ENCODE measurements at regions not wholly inside any gene's neighbourhood (a gene's known extent, or its start where the extent isn't known, plus 50 kb on each side); places are given as distances from the start of the nearest gene placed in this dataset.

GRCh38 chr10:109696981-109697775, 226.1 kb downstream of the XPNPEP1 start:
- CTCF ChIA-PET = no interaction called here

DNA sequence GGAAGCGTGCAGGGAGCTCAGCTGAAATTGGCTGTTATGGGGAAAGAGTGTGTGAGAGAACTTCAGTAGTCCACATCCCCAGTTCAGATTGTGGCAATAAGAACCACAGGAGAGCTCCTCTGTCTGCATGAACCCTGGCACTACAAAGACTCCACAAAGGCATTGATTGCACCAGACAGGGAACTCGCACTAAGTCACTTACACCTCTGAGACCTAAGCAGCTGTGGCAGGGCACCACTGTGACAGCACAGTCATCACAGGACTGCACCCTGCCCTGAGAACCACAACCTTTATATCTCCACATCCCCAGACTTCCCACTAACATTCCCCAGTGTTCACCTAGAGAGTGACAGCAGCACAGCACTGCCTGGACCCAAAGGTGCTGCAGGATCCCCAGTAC, 226.8 kb downstream of the XPNPEP1 start:
- Histone ChIP-seq H2AFZ (ENCODE audit: low read length) (no peak overlapping the region), H3K9ac (ENCODE audit: low read length) (no peak overlapping the region), H3K9me2 (replicated peaks; ENCODE audit: low read length) (no peaks in the 10 kb centered on the region), H3K27me3 (ENCODE audit: low read length) (no peaks in the 10 kb centered on the region), H3K79me2 (ENCODE audit: low read length) (no peaks in the 10 kb centered on the region), H3K4me2 (ENCODE audit: low read length) (no peak overlapping the region), H3F3A (ENCODE audit: low read length, unreplicated experiment) (no peaks in the 10 kb centered on the region), H3K9me3 (ENCODE audit: low read length) (no peaks in the 10 kb centered on the region), H4K20me1 (ENCODE audit: low read length) (no peaks in the 10 kb centered on the region), H3K36me3 (ENCODE audit: low read depth, low read length) (no peaks in the 10 kb centered on the region), H3K27ac (ENCODE audit: low read length) (no peak overlapping the region), H3K4me3 (ENCODE audit: low read length) (no peak overlapping the region), H3K4me1 (ENCODE audit: insufficient read depth, low read length) (no peaks in the 10 kb centered on the region)
- intact Hi-C loops (cut with micrococcal nuclease) = no loop called here
- CTCF ChIA-PET = no interaction called here
- no peak for DNase-seq
- POLR2A ChIA-PET (ENCODE audit: unreplicated experiment) = no interaction called here
- no TSS peak for BruUV-seq (replicated peaks)
- no peak for TF ChIP-seq EZH2phosphoT487 (IDR thresholded peaks at IDR 0.05; ENCODE audit: borderline replicate concordance, low read length)
- TF ChIP-seq EZH2 (IDR thresholded peaks at IDR 0.05; ENCODE audit: low read length, unreplicated experiment) = no peak
- TF ChIP-seq CTCF (conservative IDR thresholded peaks at IDR 0.05; ENCODE audit: low read depth, low read length) = no peak
- ATAC-seq = no peak

More at GRCh38 chr10:109696981-109697775, 226.1 kb downstream of the XPNPEP1 start:
- Histone ChIP-seq H2AFZ (ENCODE audit: low read length) (no peak overlapping the region), H3K9me2 (replicated peaks; ENCODE audit: low read length) (no peaks in the 10 kb centered on the region), H3K9me3 (ENCODE audit: low read length) (no peaks in the 10 kb centered on the region), H3K36me3 (ENCODE audit: low read depth, low read length) (no peaks in the 10 kb centered on the region), H3K9ac (ENCODE audit: low read length) (no peak overlapping the region), H4K20me1 (ENCODE audit: low read length) (no peaks in the 10 kb centered on the region), H3K4me3 (ENCODE audit: low read length) (no peak overlapping the region), H3K4me1 (ENCODE audit: insufficient read depth, low read length) (no peaks in the 10 kb centered on the region), H3K79me2 (ENCODE audit: low read length) (no peaks in the 10 kb centered on the region), H3K27ac (ENCODE audit: low read length) (no peak overlapping the region), H3K27me3 (ENCODE audit: low read length) (no peaks in the 10 kb centered on the region), H3K4me2 (ENCODE audit: low read length) (no peak overlapping the region), H3F3A (ENCODE audit: low read length, unreplicated experiment) (no peaks in the 10 kb centered on the region)
- no peak for ATAC-seq
- no TSS peak for BruUV-seq (replicated peaks)
- POLR2A ChIA-PET (ENCODE audit: unreplicated experiment) = no interaction called here
- intact Hi-C loops (cut with micrococcal nuclease) = no loop called here
- TF ChIP-seq CTCF (conservative IDR thresholded peaks at IDR 0.05; ENCODE audit: low read depth, low read length) (no peak), EZH2phosphoT487 (IDR thresholded peaks at IDR 0.05; ENCODE audit: borderline replicate concordance, low read length) (no peak), EZH2 (IDR thresholded peaks at IDR 0.05; ENCODE audit: low read length, unreplicated experiment) (no peak)
- DNase-seq = no peak

DNA sequence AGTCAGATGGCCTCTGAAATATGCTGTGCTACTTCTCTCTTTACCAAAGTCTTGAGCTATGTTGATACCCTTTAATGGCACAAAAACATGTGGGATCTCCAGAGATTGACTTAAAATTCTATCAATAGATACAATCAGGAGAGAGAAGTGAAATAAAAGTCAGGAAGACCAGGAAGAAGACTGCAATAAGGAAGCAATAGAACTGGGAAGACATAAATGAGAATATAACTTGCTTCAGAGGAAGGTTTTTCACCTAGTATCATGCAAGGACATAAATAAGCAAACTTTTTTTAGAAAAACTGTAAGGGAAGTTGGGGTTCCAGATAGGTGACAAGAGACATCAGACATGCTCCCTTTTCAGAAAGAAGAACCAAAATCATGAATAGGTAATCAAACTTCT, 227.3 kb downstream of the XPNPEP1 start:
- no peaks in the 10 kb centered on the region for H3K9me2 ChIP-seq (replicated peaks; ENCODE audit: low read length)
- H2AFZ ChIP-seq (ENCODE audit: low read length) = no peak overlapping the region
- ATAC-seq (no peak), DNase-seq (no peak)
- BruUV-seq (replicated peaks) = no TSS peak
- H3K36me3 ChIP-seq (ENCODE audit: low read depth, low read length) = no peaks in the 10 kb centered on the region
- H3K4me2 ChIP-seq (ENCODE audit: low read length) = no peak overlapping the region
- CTCF ChIA-PET = no interaction called here
- H3K27me3 ChIP-seq (ENCODE audit: low read length) = no peaks in the 10 kb centered on the region
- H3K9me3 ChIP-seq (ENCODE audit: low read length) = no peaks in the 10 kb centered on the region
- H3K9ac ChIP-seq (ENCODE audit: low read length) = no peak overlapping the region
- no peak overlapping the region for H3K4me3 ChIP-seq (ENCODE audit: low read length)
- H3F3A ChIP-seq (ENCODE audit: low read length, unreplicated experiment) = no peaks in the 10 kb centered on the region
- intact Hi-C loops (cut with micrococcal nuclease) = no loop called here
- TF ChIP-seq EZH2 (IDR thresholded peaks at IDR 0.05; ENCODE audit: low read length, unreplicated experiment) = no peak
- no peak for TF ChIP-seq CTCF (conservative IDR thresholded peaks at IDR 0.05; ENCODE audit: low read depth, low read length)
- no peak for TF ChIP-seq EZH2phosphoT487 (IDR thresholded peaks at IDR 0.05; ENCODE audit: borderline replicate concordance, low read length)
- no peaks in the 10 kb centered on the region for H3K79me2 ChIP-seq (ENCODE audit: low read length)
- POLR2A ChIA-PET (ENCODE audit: unreplicated experiment) = no interaction called here
- no peak overlapping the region for H3K27ac ChIP-seq (ENCODE audit: low read length)
- H3K4me1 ChIP-seq (ENCODE audit: insufficient read depth, low read length) = no peaks in the 10 kb centered on the region
- H4K20me1 ChIP-seq (ENCODE audit: low read length) = no peaks in the 10 kb centered on the region
